EL (cell line): ENCODE measurements at regions not wholly inside any gene's neighbourhood (a gene's known extent, or its start where the extent isn't known, plus 50 kb on each side); places are given as distances from the start of the nearest gene placed in this dataset.

Experiments used
- DNase-seq: peaks from one replicate; pipeline ENCODE4 v3.0.0-alpha.2; 2016

DNA sequence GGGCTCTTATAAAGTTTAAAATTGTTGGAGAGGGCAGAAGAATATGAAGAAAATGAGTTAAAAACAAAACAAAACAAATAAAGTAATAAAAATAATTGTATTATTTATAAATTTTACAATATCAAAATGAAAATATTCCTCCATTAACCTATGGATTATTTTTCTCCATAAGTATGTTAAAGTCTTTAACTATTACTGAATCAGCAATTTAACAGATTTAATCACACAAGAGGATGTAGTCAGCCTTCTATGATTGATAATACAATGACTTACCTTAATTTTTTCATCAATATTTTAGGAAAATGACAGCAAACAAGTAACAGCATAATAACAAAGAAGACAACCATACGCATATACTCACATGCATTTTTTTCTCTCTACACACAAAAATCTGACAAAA, 1195.3 kb upstream of the NUDT12 start:
- DNase-seq, result no peak

DNA sequence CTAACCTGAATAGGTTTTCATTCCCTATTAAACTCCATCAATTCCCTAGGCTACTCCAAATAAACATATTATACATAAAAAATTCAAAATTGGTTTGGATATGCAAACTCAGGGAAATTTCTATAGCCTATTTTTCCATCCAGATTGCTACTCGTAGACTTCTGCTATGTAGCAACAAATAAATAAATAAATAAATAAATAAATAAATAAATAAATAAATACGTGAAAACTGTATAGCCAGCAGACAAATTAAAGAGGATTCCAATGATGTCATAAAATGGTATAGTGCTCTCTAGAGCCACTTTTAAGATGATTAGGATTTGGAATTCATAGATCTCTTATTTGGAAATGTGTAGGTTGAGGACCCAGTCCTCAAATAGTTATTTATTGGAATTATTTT, 1193.2 kb upstream of the NUDT12 start:
- no peak for DNase-seq

- DNase-seq, result no peak
Observed at GRCh38 chr5:104754311-104754995, 1191.9 kb upstream of the NUDT12 start.

- DNase-seq, result no peak
Observed at GRCh38 chr5:104751969-104752368, 1189.4 kb upstream of the NUDT12 start.

GRCh38 chr5:104739905-104740304, 1177.3 kb upstream of the NUDT12 start:
- no peak for DNase-seq

- no peak for DNase-seq
Observed at GRCh38 chr5:104739503-104739902, 1176.9 kb upstream of the NUDT12 start.

GRCh38 chr5:104736073-104736472, 1173.5 kb upstream of the NUDT12 start:
- DNase-seq, result no peak

DNA sequence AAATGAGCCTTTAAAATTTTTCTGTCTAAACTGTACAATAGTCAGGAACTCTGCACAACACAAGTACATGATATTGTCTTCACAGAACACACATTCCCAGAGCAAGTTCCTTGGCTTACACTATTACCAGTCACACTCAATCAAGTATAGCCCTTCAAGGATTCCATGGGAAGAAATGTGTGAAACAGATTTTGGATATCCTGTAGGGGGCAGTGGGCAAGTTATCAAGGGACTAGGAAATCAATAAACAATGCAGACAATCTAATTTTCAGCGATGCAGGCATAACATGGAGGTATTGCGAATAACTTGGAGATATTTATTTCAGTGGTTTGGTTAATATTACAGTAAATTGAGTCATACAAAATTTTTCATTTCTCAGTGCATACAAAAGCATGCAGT, 1171.5 kb upstream of the NUDT12 start:
- DNase-seq, result no peak

DNA sequence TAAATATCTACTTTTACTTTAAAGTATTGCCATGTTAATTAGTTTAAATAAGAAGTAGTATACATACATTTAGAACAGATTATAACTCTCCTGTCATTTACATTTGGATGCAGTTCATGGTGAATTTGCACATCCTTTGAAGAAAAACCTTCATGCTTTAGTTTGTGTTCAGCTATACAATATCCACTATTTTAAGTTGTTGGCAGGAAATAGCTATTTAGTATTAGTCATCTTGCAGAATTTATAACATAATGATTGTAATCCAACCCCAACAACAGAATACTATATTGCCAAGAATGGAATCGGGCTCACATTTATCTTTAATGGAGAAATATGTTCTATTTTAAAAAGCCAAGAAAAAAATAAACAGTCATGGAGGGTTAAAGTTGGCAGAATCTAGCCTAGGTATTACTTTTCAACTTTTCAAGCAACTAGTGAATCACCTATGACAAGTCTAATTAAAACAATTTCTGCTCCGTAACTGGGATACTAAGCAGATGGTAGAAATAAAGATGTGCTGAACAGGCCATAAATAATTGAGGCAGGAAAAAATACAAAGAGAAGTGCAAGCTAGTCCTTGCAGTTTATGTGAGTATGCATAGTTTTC, 1170.6 kb upstream of the NUDT12 start:
- DNase-seq, result no peak

DNA sequence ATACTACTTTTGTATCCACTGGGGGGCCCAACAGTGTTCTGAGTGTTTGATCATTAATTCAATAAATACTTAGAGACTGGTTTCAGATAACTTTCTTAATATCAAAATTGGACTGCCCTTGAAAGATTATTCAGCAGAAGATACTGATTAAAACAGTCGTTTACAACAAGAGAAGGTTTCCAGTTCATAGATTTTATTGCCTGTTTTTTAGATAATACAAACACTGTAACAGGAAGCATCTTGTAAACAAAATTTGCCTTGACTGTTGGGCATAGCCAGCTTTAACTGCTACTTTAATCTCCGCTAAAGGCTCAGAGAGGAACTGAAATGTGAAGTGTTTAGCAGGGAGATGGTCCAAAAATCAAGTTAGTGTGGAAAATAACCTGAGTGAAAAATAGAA, 1168.7 kb upstream of the NUDT12 start:
- no peak for DNase-seq

- DNase-seq, result no peak
Observed at GRCh38 chr5:104708027-104708426, 1145.4 kb upstream of the NUDT12 start.

GRCh38 chr5:104706600-104706999, 1144.0 kb upstream of the NUDT12 start:
- no peak for DNase-seq

GRCh38 chr5:104702212-104702611, 1139.6 kb upstream of the NUDT12 start:
- DNase-seq, result no peak

GRCh38 chr5:104699438-104699837, 1136.8 kb upstream of the NUDT12 start:
- no peak for DNase-seq

- DNase-seq, result no peak
Observed at GRCh38 chr5:104661256-104661655, 1098.7 kb upstream of the NUDT12 start.

DNA sequence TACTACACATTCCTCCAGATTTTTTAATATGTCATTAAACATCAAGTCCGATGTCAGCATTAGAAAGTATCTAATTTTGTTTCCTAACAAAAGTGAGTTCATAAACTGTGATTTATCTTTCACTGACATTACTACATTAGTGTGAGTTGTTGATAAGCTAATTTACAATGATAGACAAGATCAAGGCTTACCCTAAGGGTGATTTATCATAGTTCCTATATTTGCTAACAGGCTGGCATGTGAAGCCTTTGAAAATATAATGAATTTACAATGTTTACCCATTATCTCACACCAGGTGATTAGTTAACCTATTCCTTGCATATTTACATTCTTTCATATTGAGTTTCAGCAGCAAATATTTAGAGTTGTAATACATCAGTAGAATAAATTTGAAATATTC, 1096.9 kb upstream of the NUDT12 start:
- no peak for DNase-seq

DNA sequence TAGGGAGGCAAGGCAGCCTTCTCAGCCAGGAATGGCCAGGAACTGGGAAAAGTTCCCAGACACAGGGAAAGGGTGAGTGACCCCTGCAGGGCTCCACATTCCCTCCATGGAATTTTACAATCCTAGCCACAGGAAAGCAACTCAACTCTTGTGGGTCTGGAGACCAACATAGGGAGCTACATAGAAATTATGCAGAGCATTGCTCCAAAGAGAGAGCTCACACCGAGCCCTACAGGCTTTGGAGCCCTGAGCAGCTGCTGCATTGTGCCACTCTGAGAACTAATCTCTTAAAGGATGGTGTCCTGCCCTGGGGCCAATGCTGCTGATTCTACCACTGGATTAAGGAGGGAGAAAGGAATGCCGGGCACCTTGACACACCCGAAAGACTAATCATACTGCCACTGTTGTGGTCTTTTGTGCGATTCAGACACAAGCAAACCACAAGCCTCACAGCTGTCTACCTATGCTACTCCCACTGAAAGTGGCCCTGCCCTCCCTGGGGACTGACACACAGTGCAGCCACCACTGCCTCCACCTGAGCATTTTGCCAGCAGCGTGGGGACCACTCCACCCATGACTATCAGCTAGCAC, 1089.8 kb upstream of the NUDT12 start:
- no peak for DNase-seq

GRCh38 chr5:104650313-104651055, 1087.9 kb upstream of the NUDT12 start:
- no peak for DNase-seq

- no peak for DNase-seq
Observed at GRCh38 chr5:104646416-104646815, 1083.8 kb upstream of the NUDT12 start.

DNA sequence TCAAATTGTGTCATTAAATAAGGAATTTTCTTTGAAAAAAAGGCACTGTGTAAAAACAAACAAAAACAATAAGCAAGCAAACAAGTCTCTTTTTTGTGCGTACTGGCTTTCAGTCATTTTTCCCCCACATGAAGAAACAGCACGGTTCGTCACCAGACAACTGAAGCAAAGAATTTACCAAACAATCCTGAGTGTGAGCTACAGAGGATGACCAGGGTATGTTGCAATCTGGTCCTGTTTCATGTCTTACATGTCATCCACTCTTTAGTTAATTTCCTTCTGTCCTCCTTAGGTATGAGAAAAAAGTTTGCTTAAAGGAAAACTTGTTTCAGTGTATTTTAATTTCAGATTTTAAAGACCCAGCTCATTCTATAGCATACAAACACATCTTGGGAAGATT, 1080.7 kb upstream of the NUDT12 start:
- no peak for DNase-seq

DNA sequence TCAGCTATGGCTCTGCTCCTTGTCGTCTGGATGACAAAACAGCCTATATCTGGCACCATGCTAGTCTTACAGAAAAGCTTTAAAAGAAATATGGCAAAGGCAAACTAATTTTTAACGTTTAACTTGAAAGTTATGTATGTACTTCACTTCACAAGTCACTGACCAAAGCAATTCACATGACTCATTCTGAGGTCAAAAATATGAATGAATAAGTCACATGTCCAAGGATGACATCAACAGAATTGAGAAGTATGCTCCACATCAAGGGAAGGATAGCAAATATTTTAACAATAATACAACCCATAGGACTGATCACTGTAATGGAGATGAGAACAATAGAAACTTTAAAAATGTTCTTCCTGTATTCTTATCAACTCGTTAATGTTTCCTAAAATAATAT, 1072.6 kb upstream of the NUDT12 start:
- no peak for DNase-seq

DNA sequence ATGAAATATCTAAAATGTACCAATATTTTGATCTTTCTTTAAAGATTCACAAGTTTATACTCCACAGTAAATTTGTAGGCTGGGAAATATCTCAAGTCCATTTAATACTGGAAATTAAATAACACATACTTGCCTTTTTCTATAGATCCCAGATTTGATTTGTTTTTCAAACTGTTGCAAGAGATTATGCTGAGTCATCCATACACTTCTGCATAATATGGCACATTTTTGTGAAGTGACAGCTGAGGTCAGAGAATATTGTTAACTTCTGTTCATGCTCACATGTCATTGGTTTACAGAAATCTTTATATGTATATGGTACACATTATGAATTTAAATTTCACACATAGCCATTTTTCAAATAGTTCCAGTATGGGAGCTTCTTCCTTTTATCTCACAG, 1066.3 kb upstream of the NUDT12 start:
- DNase-seq, result no peak

GRCh38 chr5:104626122-104626521, 1063.5 kb upstream of the NUDT12 start:
- DNase-seq, result no peak

- DNase-seq, result no peak
Observed at GRCh38 chr5:104612005-104612404, 1049.4 kb upstream of the NUDT12 start.
